ENCODE measurements at regions not wholly inside any gene's neighbourhood (a gene's known extent, or its start where the extent isn't known, plus 50 kb on each side); places are given as distances from the start of the nearest gene placed in this dataset.

DNA sequence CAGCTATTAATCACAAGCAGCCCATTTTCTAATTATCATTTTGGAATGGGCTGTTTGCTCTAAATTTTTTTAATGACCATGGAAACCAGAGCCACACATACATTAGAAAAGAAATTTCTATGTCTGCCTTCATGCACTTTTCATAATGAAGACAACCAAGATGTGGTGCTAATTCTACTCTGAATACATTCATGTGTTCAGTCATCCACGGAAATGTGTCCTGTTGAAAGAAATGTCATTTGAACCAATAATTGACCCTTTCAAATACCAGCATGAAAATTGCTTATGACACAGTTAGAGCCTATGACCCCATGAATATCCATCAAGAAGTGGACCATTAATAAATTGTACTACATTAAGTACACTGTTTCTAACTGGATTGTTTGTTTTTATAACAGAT is 99.7 kb upstream of the KCNA4 start:
- TF ChIP-seq, protein P1, sequence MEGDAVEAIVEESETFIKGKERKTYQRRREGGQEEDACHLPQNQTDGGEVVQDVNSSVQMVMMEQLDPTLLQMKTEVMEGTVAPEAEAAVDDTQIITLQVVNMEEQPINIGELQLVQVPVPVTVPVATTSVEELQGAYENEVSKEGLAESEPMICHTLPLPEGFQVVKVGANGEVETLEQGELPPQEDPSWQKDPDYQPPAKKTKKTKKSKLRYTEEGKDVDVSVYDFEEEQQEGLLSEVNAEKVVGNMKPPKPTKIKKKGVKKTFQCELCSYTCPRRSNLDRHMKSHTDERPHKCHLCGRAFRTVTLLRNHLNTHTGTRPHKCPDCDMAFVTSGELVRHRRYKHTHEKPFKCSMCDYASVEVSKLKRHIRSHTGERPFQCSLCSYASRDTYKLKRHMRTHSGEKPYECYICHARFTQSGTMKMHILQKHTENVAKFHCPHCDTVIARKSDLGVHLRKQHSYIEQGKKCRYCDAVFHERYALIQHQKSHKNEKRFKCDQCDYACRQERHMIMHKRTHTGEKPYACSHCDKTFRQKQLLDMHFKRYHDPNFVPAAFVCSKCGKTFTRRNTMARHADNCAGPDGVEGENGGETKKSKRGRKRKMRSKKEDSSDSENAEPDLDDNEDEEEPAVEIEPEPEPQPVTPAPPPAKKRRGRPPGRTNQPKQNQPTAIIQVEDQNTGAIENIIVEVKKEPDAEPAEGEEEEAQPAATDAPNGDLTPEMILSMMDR (IDR thresholded peaks at IDR 0.05): no peak
- TF ChIP-seq POLR2A (IDR thresholded peaks at IDR 0.05): no peak
- TF ChIP-seq POLR2AphosphoS5 (IDR thresholded peaks at IDR 0.05): no peak
